Activated CD8-positive, alpha-beta T cell treated with anti-CD3 and anti-CD28 coated beads for 36 hours (primary cell): ENCODE measurements at regions not wholly inside any gene's neighbourhood (a gene's known extent, or its start where the extent isn't known, plus 50 kb on each side); places are given as distances from the start of the nearest gene placed in this dataset.

Experiments
- ATAC-seq: fragments of 200-7000 bp; cut with Tn5 transposase; one replicate; pipeline ENCODE4 v1.10.0; 2021; ENCODE audit warnings: mild to moderate bottlenecking, moderate library complexity
- CTCF ChIA-PET: fragments of 350-600 bp; sonication (Branson Sonifier 250); formaldehyde crosslinking; loops from one replicate; lab custom pipeline; 2021; ENCODE audit warnings: antibody characterized with exemption; lab: Charles Lee
- POLR2A ChIA-PET: fragments of 350-600 bp; sonication (Branson Sonifier 250); formaldehyde crosslinking; loops from one replicate; lab custom pipeline; 2021; ENCODE audit warnings: antibody characterized with exemption; lab: Charles Lee
- DNase-seq: peaks from one replicate; pipeline ENCODE4 v3.0.0-alpha.2; 2020
- H3K27ac Mint-ChIP-seq: one replicate; pipeline ENCODE4 v1.8.0; 2021; ENCODE audit warnings: mild to moderate bottlenecking, mixed read lengths
- H3K27me3 Mint-ChIP-seq: one replicate; pipeline ENCODE4 v1.8.0; 2021; ENCODE audit warnings: mixed read lengths
- H3K36me3 Mint-ChIP-seq: one replicate; pipeline ENCODE4 v1.8.0; 2021; ENCODE audit warnings: low read depth, mixed read lengths
- H3K4me1 Mint-ChIP-seq: one replicate; pipeline ENCODE4 v1.8.0; 2021; ENCODE audit warnings: low read depth, mixed read lengths
- H3K4me3 Mint-ChIP-seq: one replicate; pipeline ENCODE4 v1.8.0; 2021; ENCODE audit warnings: mild to moderate bottlenecking, moderate library complexity, mixed read lengths
- H3K9me3 Mint-ChIP-seq: one replicate; pipeline ENCODE4 v1.8.0; 2021; ENCODE audit warnings: mixed read lengths
- intact Hi-C: fragments of 100-400 bp; cut with micrococcal nuclease; formaldehyde crosslinking; loops from one replicate; pipeline ENCODE4 v1.10.0; 2022
- TF ChIP-seq, protein P1 (sequence below): fragments of 200-600 bp; IDR thresholded peaks from one replicate; pipeline ENCODE4 v1.8.0; 2022; ENCODE audit warnings: antibody characterized with exemption, mild to moderate bottlenecking

DNA sequence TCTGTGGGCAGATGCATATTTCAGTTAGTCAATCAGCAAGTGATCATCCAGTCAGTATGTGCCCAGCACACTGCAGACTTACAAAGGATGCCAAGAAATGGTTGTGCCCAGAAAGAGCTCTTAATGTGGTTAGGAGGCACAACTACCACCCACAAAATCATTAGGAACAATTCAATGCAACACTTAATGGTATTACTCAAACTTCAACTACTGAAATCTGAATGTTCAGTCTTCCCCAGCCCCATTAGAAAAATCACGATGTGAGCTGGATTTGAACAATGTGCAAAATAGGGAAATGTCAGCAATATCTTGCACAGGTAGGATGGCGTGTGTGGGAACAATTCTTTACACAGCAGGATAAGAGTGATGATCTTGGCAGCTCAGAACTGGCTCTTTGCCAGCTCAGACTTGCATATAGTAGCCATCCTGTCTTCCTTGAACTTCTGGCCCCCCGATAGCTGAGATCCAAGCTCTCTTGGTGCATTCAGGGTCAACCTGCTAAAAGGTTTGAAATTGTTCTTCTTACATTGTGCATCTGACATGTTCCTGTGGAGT, 556.7 kb upstream of the HTR1E start:
- TF ChIP-seq, protein P1, sequence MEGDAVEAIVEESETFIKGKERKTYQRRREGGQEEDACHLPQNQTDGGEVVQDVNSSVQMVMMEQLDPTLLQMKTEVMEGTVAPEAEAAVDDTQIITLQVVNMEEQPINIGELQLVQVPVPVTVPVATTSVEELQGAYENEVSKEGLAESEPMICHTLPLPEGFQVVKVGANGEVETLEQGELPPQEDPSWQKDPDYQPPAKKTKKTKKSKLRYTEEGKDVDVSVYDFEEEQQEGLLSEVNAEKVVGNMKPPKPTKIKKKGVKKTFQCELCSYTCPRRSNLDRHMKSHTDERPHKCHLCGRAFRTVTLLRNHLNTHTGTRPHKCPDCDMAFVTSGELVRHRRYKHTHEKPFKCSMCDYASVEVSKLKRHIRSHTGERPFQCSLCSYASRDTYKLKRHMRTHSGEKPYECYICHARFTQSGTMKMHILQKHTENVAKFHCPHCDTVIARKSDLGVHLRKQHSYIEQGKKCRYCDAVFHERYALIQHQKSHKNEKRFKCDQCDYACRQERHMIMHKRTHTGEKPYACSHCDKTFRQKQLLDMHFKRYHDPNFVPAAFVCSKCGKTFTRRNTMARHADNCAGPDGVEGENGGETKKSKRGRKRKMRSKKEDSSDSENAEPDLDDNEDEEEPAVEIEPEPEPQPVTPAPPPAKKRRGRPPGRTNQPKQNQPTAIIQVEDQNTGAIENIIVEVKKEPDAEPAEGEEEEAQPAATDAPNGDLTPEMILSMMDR = no peak
- no peak overlapping the region for H3K4me3 Mint-ChIP-seq
- ChIA-PET CTCF (interaction anchor here (0.8 kb wide), 1 partner anchor 12 kb away, joined by 3 read pairs; no protein-coding TSS in a partner anchor), POLR2A (no interaction called here)
- H3K27me3 Mint-ChIP-seq = no peaks in the 10 kb centered on the region
- H3K27ac Mint-ChIP-seq = no peak overlapping the region
- no peaks in the 10 kb centered on the region for H3K4me1 Mint-ChIP-seq
- no peak for DNase-seq
- intact Hi-C loops = no loop called here
- H3K36me3 Mint-ChIP-seq = no peaks in the 10 kb centered on the region
- no peak for ATAC-seq
- no peaks in the 10 kb centered on the region for H3K9me3 Mint-ChIP-seq

DNA sequence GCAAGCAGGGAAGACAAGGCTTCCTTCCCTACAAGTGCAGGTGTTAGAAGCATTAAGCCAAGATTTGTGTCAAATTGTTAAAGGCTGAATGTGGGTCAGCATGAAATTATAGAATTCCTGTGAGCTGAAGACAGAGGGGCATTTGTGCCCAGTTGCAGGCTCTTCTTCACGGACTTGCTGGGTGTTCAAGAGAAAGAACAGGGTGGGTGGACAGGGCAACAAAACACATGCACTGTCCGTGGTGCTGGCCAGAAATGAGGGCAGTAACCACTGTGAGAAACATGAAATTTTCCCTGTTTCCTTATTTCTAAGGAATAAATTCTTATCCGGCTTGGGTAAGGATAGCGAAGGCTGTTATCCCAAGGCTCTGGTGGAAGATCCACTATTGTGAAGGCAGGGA, 579.5 kb upstream of the HTR1E start:
- DNase-seq (no peak), ATAC-seq (no peak)
- Mint-ChIP-seq H3K4me1 (no peaks in the 10 kb centered on the region), H3K4me3 (no peak overlapping the region), H3K36me3 (no peaks in the 10 kb centered on the region), H3K27ac (no peak overlapping the region), H3K9me3 (no peaks in the 10 kb centered on the region), H3K27me3 (no peaks in the 10 kb centered on the region)
- POLR2A ChIA-PET = no interaction called here
- TF ChIP-seq, protein P1 = no peak
- CTCF ChIA-PET = no interaction called here
- intact Hi-C loops = no loop called here

DNA sequence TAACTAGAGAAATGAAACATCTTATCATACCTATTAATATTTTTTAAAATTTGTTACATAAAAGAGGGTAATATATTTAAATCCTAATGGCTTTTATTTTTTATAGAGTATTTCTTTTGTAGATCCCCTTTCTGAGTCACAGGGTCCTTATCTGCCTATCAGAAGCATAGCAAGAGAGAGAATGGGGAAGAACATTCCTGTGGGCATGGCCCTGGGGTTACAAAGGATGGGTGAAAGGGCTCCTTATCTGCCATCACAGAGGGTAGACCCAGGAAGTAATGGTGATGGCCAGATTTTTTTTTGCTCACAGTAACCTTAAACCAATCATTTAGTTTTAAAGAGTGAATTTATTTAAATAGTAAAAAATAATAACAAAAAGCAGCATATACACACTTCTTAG, 582.1 kb upstream of the HTR1E start:
- Mint-ChIP-seq H3K27ac (no peak overlapping the region), H3K9me3 (no peaks in the 10 kb centered on the region), H3K36me3 (no peaks in the 10 kb centered on the region), H3K4me1 (no peaks in the 10 kb centered on the region), H3K4me3 (no peak overlapping the region), H3K27me3 (no peaks in the 10 kb centered on the region)
- TF ChIP-seq, protein P1 = no peak
- intact Hi-C loops = no loop called here
- ChIA-PET CTCF (no interaction called here), POLR2A (no interaction called here)
- ATAC-seq (no peak), DNase-seq (no peak)

DNA sequence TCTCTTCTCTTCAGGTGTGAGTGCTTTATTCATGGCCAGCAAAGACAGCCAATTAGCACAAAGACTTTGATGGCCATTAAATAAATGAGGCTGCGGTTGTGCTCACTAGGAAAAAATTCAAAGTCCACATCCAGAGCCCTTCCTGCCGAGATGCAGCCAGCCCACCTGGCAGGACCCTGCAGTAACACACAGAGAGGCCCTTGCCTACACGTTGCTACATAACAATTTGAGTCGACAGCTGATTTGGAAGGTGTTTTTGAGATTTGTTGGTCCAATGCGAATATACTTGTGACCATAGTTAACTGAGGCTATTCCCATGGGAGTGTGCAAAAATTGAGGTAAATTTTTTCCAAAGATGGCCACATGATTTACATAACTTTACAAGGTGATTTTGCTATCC, 605.4 kb upstream of the HTR1E start:
- H3K4me1 Mint-ChIP-seq = no peaks in the 10 kb centered on the region
- TF ChIP-seq, protein P1 = no peak
- peaks cover 1% of the 10 kb centered on the region for H3K9me3 Mint-ChIP-seq
- ATAC-seq (no peak), DNase-seq (no peak)
- no peaks in the 10 kb centered on the region for H3K36me3 Mint-ChIP-seq
- intact Hi-C loops = no loop called here
- ChIA-PET CTCF (no interaction called here), POLR2A (no interaction called here)
- no peak overlapping the region for H3K27ac Mint-ChIP-seq
- no peaks in the 10 kb centered on the region for H3K27me3 Mint-ChIP-seq
- H3K4me3 Mint-ChIP-seq = no peak overlapping the region

DNA sequence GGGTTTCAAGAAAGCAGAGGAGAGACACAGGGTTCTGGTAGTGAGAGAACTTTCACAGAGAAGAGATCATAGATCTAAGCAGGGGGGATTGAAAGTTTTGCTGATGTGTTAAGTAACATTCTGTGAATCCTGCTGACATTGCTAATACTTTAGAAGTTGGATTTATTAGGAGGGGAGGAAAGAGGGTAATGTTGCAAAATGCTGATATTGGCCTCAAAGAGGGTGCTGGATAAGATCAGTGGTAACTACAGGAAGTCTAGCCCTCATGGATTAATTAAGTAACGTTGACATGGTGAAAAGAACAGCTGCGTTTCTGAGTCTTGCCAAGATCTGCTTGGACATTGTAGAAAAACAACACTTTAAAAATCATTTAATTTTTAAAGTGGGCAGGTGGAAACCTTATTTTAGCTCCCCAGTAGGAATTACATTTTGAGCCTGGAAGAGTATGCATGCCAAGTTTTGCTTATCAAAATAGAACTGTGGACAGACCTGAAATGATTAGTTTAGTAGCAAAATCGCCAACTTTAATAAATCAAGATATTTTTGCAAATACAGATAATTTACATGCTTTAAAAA, 606.0 kb upstream of the HTR1E start:
- H3K4me3 Mint-ChIP-seq = no peak overlapping the region

More for the DNA sequence above, 606.0 kb upstream of the HTR1E start:
- intact Hi-C loops = no loop called here
- no peak for DNase-seq
- ChIA-PET POLR2A (interaction anchor here (0.6 kb wide), 1 partner anchor 294 kb away, joined by 3 read pairs; no protein-coding TSS in a partner anchor), CTCF (no interaction called here)
- TF ChIP-seq, protein P1 = no peak
- H3K9me3 Mint-ChIP-seq = no peaks in the 10 kb centered on the region
- H3K36me3 Mint-ChIP-seq = no peaks in the 10 kb centered on the region
- ATAC-seq = no peak
- no peaks in the 10 kb centered on the region for H3K4me1 Mint-ChIP-seq
- no peak overlapping the region for H3K27ac Mint-ChIP-seq
- H3K27me3 Mint-ChIP-seq = no peaks in the 10 kb centered on the region
